MM.1S (cell line): ENCODE measurements at regions not wholly inside any gene's neighbourhood (a gene's known extent, or its start where the extent isn't known, plus 50 kb on each side); places are given as distances from the start of the nearest gene placed in this dataset.

Source experiments
- CTCF ChIP-seq: fragments of 300-600 bp; sonication (generic); IDR thresholded peaks from 2 replicates; pipeline ENCODE4 v1.5.1; 2016; ENCODE audit warnings: antibody characterized with exemption, low read length, mixed read lengths
- EZH2 ChIP-seq: fragments of 300-600 bp; sonication (generic); optimal IDR thresholded peaks from 2 replicates; pipeline ENCODE3; 2017; ENCODE audit warnings: low read depth, mild to moderate bottlenecking, antibody characterized with exemption, low read length, mixed read lengths

GRCh38 chr9:1712861-1713450 is 302.2 kb upstream of the SMARCA2 start:
- TF ChIP-seq CTCF: no peak
- TF ChIP-seq EZH2: no peak
